Adrenal gland (tissue), 5 donors: ENCODE measurements at regions not wholly inside any gene's neighbourhood (a gene's known extent, or its start where the extent isn't known, plus 50 kb on each side); places are given as distances from the start of the nearest gene placed in this dataset.

Experiments
- CTCF ChIP-seq, 6 experiments: fragments of 450-650 bp in 4 of 6; fragments of 200-600 bp in 2 of 6; sonication (generic) in 1 of 6; IDR thresholded peaks; 1 replicate in 5 of 6; 2 replicates in 1 of 6; pipeline versions ENCODE4 v1.5.1 to v1.8.0; 2016 to 2021; ENCODE audit warnings: antibody characterized with exemption in 6 of 6, mild to moderate bottlenecking in 2 of 6, moderate library complexity in 1 of 6
- POLR2A ChIP-seq, 2 donors: fragments of 450-650 bp; IDR thresholded peaks; one replicate each; pipeline ENCODE4 v1.6.1; 2017; ENCODE audit warnings: antibody characterized with exemption in 2 of 2, mild to moderate bottlenecking in 2 of 2, moderate library complexity in 1 of 2
- donor health status: DM: no; HTN: no; CAD: no.

GRCh38 chr12:78739653-78740052 lies 124.9 kb upstream of the SYT1 start:
- no peak for TF ChIP-seq CTCF (IDR thresholded peaks at IDR 0.05)
- TF ChIP-seq POLR2A (IDR thresholded peaks at IDR 0.05), result no peak
